Head of caudate nucleus (tissue), 42 donors: ENCODE measurements at regions not wholly inside any gene's neighbourhood (a gene's known extent, or its start where the extent isn't known, plus 50 kb on each side); places are given as distances from the start of the nearest gene placed in this dataset.
"Not testable (repeated sequence)": the region's sequence is repeated elsewhere in the genome, so short reads cannot be mapped to it uniquely, and the experiment has no call there.

Source experiments
- DNase-seq, 42 donors: peaks; one replicate each; pipeline versions ENCODE4 v3.0.0 to v3.0.0-alpha.2; 2020 to 2021; ENCODE audit warnings: mixed read lengths in 7 of 42
- intact Hi-C: fragments of 100-400 bp; cut with DNase I; formaldehyde crosslinking; loops from one replicate; pipeline ENCODE4 v1.15.0; 2022

DNA sequence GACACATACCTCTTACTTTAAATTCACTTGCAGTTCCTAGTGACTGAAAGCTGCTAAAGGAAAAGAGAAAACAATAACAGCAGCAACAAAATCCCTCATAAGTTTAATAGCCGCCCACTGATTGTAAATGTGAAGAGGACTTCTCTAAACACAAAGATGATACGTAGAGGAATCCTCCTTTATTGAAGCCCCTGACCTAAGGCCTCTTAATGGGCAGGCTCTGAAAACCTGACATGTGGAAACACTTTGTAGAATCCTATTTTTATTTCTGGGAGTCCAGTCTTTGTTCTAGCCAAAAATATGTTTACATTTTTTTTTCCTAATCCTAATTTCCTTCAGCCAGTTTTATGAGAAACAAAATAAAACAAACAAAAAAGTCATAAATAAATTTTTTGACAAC lies 1277.7 kb upstream of the CELF4 start:
- intact Hi-C loops: no loop called here
- no peak for DNase-seq

DNA sequence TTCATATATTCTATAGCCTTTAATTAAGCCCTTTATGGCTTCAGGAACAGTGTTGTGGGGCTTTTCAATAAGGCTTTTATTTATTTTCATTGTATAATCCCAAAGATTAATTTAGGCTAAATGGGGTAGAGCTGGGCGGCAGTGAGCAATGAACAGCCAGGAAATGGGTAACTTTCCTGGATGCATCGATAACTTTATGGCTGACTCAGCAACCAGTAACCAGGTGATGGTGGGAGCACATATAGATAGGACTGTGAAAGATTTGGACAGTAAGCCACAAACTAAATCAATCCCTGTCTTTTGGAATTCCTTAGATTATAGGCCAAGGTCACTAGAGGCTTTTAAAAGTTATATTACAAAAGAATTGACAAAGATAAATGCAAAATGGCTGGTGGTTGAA lies 1260.6 kb upstream of the CELF4 start:
- intact Hi-C loops: no loop called here

DNA sequence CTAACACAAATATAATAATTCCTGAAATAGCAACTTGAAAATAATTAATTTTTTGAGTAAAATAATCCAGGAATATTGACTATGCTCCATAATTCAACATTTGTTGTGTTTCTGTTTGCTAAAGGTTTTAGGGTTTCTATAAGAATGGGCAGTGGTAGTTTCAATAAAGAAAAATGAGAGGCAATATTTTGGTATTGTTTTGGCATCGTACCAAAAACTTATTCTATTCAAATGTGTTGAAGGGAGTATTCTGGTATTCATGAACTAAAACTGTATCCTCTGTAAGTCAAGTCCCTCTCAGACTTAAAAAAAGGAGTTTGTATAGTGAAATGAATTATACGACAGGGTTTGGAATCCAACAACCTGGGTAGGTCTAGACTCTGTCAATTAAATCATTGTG lies 1245.6 kb upstream of the CELF4 start:
- intact Hi-C loops: no loop called here

More for the DNA sequence above, 1260.6 kb upstream of the CELF4 start:
- no peak for DNase-seq

DNA sequence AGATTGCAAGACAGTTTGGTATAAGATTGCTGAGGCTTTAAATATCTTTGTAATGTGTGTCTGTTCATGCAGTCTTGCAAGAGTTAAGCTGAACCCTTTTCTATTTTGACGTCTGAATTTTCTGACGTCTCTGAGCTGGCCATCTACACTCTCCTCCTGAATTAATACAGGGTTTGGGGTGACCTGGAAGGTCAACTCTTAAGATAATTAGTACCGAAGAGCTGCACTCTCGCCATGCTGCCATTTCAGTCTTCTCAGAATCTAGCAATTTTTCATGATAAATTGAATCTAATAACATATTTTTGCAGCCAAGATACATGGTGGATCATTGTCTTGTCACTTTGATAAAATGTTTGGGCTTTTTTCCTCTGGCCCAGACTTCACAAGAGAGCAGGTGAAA lies 1245.2 kb upstream of the CELF4 start:
- intact Hi-C loops: no loop called here
- no peak for DNase-seq

More for the DNA sequence above, 1245.6 kb upstream of the CELF4 start:
- no peak for DNase-seq

DNA sequence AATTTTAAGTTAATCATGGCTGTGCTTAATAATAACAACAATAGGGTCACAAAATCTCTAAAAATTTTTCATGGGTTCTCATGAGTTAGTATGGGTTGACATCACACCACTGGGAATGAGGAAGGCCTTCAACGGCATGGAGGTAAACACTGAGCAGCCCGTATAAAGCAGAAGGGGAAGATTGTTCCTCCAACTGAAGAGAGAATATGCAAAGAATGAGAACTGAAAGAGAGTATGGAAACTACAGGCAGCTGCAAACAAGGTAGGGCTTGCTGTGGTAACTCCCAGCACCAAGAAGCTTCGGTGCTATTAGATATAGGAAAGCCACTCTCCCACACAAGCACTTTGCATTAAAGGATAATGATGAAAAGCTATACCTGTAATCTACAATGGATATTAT lies 1242.3 kb upstream of the CELF4 start:
- intact Hi-C loops: no loop called here
- no peak for DNase-seq

DNA sequence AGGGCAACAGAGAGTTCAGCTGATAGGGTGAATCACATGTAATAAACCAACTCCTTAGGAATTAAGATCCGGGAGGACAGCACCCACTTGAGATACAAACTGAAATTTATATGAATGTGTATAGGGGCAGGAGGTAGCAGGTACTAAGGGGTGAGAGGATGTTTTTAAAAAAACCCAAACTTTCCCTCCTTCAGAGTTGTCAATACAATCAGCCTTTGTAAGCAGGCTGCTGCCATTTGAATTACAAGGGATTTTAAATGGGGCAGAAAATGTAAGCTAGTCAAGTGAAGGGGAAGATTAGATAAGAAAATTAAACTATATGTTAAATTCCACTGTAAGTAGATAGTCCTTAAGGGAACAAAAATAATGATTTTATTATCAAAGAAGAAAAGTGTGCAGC lies 1239.7 kb upstream of the CELF4 start:
- no peak for DNase-seq
- intact Hi-C loops: no loop called here

DNA sequence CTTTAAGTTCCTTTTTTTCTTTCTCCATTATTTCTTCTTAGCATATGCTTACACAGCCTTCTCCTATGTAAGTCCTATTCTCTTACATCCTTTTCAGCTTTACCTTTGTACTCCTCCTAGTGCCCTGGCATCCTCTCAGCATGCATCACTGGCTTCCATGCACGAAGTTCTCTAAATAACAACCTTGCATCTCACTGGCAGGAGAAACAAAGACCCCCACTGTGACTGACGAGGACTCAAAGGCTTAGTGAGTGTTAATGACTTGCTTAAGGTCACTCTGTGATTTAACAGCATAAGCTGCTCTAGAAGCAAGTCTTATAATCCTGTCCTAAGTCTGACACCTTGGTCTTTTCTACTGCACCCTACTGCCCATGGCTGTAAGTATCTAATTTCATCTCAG lies 1236.0 kb upstream of the CELF4 start:
- intact Hi-C loops: no loop called here
- no peak for DNase-seq

DNA sequence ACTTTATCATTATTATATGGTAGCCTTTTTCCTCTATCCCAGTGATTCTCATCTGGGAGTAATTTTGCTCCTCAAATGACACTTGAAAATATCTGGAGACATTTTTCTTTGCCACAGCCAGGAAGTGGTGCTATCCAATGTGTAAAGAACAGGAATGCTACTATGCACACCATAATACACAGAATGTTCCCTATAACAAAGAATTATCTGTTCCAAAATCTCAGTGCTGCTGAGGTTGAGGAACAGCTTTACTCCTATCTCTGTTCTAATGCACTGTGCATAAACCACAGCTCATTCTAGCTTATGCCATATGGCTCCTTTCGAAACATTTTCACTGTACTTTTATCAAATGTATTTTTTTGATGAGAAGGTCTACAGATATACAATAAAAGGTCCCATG lies 1231.2 kb upstream of the CELF4 start:
- DNase-seq: no peak
- intact Hi-C loops: no loop called here

DNA sequence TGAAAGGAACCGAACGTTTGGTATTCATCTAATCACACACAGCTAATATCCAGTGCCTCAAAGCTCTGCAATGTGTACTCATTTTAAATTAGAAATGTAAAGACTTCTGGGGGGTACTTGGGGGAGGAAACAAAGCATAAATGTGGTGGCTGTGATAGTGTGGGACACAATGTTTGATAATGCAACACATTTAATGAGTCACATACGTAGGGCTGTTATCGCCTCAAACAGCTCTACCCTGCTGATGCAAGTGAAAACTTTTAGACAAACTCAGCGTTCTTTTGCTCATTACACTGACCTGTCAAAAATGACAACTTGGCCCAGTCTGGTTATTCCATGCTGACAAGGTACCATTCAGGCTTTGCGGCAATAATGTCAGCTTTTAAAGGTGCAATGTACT lies 1227.1 kb upstream of the CELF4 start:
- DNase-seq: no peak
- intact Hi-C loops: no loop called here

DNA sequence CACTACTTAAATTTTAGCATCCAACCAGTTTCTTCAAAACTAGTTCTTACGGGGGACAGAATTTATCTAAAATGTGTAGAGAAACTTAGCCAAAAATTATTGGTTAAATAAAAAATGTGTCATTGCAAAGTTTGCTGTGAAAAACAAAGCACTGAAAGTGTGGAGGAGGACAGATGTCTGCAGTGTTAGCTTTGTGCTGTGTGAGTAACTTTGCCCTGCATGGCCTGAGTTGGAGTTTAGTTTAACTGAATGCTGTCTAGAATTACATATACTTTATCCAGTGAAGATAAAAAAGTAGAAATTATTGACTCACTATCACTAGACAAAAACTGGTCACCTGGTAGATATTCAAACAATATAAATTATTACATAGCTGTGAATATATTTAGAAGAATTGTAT lies 1225.2 kb upstream of the CELF4 start:
- DNase-seq: peak in 20 of 42 donors; percentile 4 to 73 (median 20)
- intact Hi-C loops: no loop called here

DNA sequence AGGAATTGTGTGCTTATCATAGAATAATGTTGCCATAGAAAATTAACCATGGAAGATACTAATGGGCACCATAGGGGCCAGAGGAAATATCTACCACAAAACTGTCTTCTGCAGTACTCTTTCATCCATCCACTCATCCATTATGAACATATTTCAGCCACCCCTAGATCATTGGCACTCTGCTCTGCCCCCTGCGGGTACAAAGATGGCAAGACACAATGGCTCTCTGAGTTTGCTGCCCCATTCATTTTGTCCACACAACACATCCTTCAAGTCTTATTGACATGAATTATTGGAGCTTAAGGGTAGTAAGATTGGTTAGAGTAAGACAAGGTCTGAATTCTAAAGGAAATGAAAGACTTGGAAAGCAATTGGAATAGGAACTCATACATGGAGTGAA lies 1224.7 kb upstream of the CELF4 start:
- intact Hi-C loops: no loop called here
- DNase-seq: no peak

DNA sequence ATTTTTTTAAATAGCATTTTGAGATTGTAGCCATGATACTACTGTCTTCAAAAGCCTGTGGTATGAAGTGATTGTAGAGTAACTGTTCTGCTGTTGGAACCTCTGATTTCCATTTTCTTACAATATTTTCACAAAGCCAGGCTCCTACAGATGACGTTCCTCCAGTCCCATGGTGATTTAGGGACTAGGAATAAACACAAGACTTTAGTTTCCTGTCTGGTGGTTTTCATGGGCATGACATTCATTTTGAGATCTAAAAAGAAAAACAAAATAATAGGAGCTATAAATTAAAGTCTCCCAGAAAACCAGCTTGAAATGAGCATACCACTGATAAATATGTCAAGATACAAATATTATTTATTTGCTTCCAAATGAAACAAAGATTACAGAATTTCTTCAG lies 1223.5 kb upstream of the CELF4 start:
- DNase-seq: no peak
- intact Hi-C loops: no loop called here

DNA sequence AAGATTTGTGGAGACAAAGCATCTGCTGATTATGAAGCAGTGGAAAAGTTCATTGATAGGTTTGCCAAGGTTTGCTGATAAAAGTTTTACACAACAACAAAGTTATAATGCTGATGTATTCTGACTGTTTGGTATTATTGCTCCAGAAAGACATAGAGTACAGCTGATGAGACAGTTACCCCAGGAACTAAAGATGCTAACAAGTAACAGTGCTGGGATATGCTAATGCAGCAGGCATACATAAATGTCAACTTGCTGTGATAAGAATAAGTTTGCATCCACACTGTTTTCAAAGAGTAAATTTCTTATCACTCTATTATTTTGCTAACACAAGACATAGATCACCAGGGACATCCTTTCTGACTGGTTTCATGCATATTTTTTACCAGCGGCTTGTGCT lies 1221.3 kb upstream of the CELF4 start:
- intact Hi-C loops: no loop called here
- DNase-seq: no peak

DNA sequence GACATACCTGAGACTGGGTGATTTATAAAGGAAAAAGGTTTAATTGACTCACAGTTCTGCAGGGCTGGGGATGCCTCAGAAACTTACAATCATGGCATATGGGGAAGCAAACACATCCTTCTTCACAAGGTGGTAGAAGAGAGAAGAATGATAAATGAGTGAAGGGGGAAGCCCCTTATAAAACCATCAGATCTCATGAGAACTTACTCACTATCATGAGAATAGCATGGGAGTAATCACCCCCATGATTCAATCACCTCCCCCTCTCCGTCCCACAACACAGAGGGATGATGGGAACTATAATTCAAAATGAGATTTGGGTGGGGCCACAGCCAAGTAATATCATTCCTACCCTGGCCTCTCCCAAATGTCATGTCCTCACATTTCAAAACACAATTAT lies 1206.0 kb upstream of the CELF4 start:
- intact Hi-C loops, DNase-seq: not testable (repeated sequence)

DNA sequence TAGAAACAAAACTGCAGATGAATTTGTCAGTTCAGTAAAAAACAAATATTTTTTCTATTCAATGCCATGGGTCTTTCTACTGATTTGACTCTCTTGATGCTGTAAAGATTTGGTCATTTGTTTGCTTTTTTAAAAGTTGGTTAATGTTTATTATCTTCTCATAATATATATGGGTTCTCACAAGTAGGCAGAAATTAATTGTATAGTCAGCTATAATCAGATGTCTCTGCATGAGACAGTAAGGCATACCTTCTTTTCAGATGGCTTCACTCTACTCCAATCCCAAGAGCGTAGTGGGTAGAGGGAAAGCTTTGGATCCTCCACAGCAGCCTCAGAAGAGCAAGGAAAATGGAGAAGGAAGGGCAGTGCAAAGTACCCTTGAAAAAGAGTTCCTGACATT lies 1202.9 kb upstream of the CELF4 start:
- DNase-seq: no peak
- intact Hi-C loops: no loop called here

DNA sequence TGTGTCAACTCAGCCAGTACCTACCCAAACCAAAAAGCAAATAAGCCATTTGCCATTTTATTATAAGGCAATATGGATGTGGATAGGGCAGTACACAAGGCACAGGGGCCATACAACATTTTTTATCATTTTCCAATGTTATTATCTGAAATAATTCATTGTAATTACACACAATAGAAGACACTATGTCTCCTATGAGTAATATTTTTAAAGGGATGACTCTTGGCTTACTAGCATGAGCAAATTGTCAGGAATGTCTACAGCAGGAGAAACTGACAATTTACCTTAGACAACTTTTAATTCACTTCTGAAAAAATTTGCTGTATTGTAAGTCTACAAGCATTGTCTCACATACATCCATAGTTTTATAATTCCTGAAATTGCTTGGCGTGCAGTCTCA lies 1193.9 kb upstream of the CELF4 start:
- DNase-seq: no peak
- intact Hi-C loops: no loop called here

DNA sequence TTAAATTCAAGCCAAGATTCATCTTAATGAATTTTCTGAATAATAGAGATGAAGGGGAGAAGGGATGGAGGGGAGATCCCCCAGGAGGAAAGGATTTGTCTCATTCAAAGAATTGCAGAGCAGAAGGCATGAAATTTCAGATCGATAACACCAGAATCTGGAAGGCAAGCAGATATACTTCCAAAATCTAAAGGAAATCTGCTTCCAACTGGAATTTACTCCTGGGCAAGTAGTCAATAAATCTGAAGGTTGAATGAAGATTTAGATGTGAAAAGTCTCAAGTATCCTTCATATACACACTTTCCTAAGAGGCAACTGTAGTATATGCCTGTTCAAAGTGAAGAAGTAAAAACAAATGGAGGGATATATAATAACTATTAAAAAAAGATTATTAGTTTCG lies 1190.8 kb upstream of the CELF4 start:
- no peak for DNase-seq
- intact Hi-C loops: no loop called here

DNA sequence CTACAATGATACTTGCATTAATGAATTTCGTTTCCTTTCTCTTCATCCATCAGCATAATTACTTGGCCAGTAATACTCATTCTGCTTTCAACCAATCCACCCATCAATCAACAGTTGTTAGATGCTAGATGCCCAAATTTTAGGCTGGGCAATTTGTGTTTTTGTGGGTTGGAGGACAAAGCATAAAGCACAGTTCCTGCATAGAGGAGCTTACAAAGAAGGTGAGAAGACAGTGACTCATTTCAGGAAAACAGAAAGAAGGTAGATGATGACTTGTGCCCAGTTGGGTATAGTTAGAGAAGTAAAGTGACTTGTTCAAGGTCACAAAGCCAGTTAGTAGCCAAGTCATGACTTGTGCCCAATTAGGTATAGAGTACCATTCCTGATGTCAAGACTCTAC lies 1186.8 kb upstream of the CELF4 start:
- intact Hi-C loops: no loop called here
- no peak for DNase-seq

DNA sequence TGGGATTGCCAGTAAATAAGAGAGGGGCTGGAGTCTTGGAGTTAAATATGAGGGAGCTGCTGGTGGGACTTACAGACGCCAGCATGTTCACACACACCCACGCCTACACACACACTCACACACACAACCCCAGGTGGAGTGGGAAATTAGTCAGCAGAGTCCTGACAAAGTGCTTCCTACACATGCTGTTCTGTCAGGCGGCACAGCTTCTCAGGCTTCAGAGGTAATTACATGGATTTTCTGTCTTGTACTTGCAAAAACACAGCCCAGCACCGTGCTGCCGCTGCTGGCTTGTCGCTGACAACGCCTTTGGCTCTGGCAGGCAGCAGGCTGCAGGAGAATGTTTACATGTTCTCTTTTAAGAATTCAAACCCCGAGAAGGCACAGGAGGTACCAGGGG lies 1186.3 kb upstream of the CELF4 start:
- DNase-seq: peak; percentile 24 to 89 (median 60)

DNA sequence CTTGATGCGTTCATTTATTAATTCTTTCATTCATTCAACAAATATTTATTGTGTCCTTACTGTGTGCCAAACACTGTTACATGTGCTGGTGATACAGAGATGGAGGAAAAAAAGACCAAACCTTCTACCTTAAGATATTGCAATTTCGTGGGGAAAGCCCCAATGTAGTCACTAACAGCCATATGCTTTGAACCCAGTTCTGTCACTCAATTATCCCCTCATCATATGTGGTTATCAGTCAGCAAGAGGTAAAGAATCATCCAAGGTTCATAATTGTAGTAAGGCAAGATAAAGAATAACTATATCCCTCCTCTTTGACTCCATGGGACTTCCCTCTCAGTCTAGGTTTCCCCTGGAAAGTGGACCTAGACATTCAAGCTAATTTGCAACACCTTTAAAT lies 1185.6 kb upstream of the CELF4 start:
- no peak for DNase-seq
- intact Hi-C loops: no loop called here

More for the DNA sequence above, 1186.3 kb upstream of the CELF4 start:
- intact Hi-C loops: no loop called here

DNA sequence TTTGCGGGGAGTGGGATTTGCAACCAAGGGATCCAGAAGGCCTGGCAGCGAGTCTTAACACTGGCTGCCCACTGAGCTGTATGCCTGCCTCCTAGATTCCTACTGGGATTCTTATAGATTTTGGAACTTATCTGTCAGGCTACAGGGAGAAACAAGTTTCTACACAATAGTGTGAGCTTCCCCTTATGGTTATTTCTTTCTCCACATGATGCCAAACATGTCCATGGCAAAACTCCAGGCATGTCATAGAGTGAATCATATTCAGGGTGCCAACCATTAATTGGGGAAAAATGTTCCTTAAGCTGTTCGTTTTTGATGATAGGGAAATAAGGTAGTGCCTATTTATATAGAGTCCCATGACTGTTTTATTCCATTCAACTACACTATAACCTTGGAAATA lies 1185.2 kb upstream of the CELF4 start:
- intact Hi-C loops: no loop called here
- DNase-seq: no peak

DNA sequence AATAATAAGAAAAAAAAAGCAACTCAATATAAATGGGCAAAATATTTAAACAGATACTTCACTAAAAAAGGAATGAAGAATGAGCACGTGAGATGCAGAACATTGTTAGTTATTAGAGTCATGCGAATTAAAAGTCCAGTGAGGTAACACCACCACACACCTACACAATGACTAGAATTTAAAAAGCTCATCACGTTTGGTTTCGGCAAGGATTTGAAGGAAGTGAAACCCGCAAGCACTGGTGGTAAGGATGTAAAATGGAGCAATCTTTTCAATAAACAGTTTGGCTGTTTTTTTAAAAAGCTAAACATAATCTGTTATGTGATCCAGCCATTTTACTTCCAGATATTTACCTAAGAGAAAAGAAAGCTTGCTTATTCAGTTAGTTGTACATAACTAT lies 1181.6 kb upstream of the CELF4 start:
- no peak for DNase-seq
- intact Hi-C loops: no loop called here
